Hepatocyte (in vitro differentiated cells): ENCODE measurements at regions not wholly inside any gene's neighbourhood (a gene's known extent, or its start where the extent isn't known, plus 50 kb on each side); places are given as distances from the start of the nearest gene placed in this dataset.

Experiments used
- EZH2 ChIP-seq: fragments of 200-600 bp; sonication (generic); IDR thresholded peaks from 2 replicates; pipeline ENCODE4 v1.6.1; 2016; ENCODE audit warnings: antibody characterized with exemption, mild to moderate bottlenecking, borderline replicate concordance
- EZH2phosphoT487 ChIP-seq: fragments of 200-600 bp; sonication (generic); IDR thresholded peaks from one replicate; pipeline ENCODE4 v1.6.1; 2018; ENCODE audit warnings: antibody characterized with exemption, mild to moderate bottlenecking, low read depth, moderate library complexity; ENCODE audit not compliant: unreplicated experiment, severe bottlenecking
- TF ChIP-seq, protein P1 (sequence below): fragments of 200-600 bp; sonication (generic); IDR thresholded peaks from 2 replicates; pipeline ENCODE4 v1.5.1; 2016; ENCODE audit warnings: antibody characterized with exemption, mild to moderate bottlenecking; ENCODE audit not compliant: poor library complexity

GRCh38 chr13:86087244-86087643 is 288.0 kb upstream of the SLITRK6 start:
- TF ChIP-seq, protein P1, sequence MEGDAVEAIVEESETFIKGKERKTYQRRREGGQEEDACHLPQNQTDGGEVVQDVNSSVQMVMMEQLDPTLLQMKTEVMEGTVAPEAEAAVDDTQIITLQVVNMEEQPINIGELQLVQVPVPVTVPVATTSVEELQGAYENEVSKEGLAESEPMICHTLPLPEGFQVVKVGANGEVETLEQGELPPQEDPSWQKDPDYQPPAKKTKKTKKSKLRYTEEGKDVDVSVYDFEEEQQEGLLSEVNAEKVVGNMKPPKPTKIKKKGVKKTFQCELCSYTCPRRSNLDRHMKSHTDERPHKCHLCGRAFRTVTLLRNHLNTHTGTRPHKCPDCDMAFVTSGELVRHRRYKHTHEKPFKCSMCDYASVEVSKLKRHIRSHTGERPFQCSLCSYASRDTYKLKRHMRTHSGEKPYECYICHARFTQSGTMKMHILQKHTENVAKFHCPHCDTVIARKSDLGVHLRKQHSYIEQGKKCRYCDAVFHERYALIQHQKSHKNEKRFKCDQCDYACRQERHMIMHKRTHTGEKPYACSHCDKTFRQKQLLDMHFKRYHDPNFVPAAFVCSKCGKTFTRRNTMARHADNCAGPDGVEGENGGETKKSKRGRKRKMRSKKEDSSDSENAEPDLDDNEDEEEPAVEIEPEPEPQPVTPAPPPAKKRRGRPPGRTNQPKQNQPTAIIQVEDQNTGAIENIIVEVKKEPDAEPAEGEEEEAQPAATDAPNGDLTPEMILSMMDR: no peak
- no peak for TF ChIP-seq EZH2
- no peak for TF ChIP-seq EZH2phosphoT487
